Upper lobe of left lung (tissue), 6 donors: ENCODE measurements at regions not wholly inside any gene's neighbourhood (a gene's known extent, or its start where the extent isn't known, plus 50 kb on each side); places are given as distances from the start of the nearest gene placed in this dataset.
"Not testable (repeated sequence)": the region's sequence is repeated elsewhere in the genome, so short reads cannot be mapped to it uniquely, and the experiment has no call there.

Experiments used
- ATAC-seq, 2 donors: fragments of 200-7000 bp; cut with Tn5 transposase; one replicate each; pipeline ENCODE4 v1.9.1; 2022; ENCODE audit warnings: mild to moderate bottlenecking in 2 of 2, moderate library complexity in 2 of 2; ENCODE audit not compliant: low FRiP score in 2 of 2
- DNase-seq, 2 donors: peaks; one replicate each; pipeline ENCODE4 v3.0.0-alpha.2; 2019 to 2020
- H3K27ac ChIP-seq, 4 donors: fragments of 200-600 bp; sonication (generic); one replicate each; pipeline ENCODE4 v1.5.1; 2016 to 2019
- H3K27me3 ChIP-seq, 4 donors: fragments of 200-600 bp; sonication (generic); one replicate each; pipeline ENCODE4 v1.5.1; 2017 to 2019
- H3K36me3 ChIP-seq, 4 donors: fragments of 200-600 bp; sonication (generic); one replicate each; pipeline ENCODE4 v1.5.1; 2016 to 2019
- H3K4me1 ChIP-seq, 4 donors: fragments of 200-600 bp; sonication (generic); one replicate each; pipeline ENCODE4 v1.5.1; 2018 to 2019
- H3K4me3 ChIP-seq, 4 donors: fragments of 200-600 bp; sonication (generic); one replicate each; pipeline ENCODE4 v1.5.1; 2017 to 2019; ENCODE audit warnings: mild to moderate bottlenecking in 2 of 4, moderate library complexity in 1 of 4
- H3K9me3 ChIP-seq, 4 donors: fragments of 200-600 bp; sonication (generic); one replicate each; pipeline ENCODE4 v1.5.1; 2018 to 2019
- CTCF ChIP-seq, 6 experiments: fragments of 450-650 bp in 4 of 6; fragments of 200-600 bp in 2 of 6; sonication (generic) in 2 of 6; IDR thresholded peaks; one replicate each; pipeline ENCODE4 v1.5.1; 2016 to 2019; ENCODE audit warnings: antibody characterized with exemption in 6 of 6
- EP300 ChIP-seq, 4 donors: sonication (generic); formaldehyde crosslinking; IDR thresholded peaks; one replicate each; pipeline ENCODE4 v1.5.1; 2017; ENCODE audit warnings: antibody characterized with exemption in 4 of 4, control low read depth in 2 of 4
- POLR2A ChIP-seq, 4 donors: fragments of 450-650 bp; IDR thresholded peaks; one replicate each; pipeline ENCODE4 v1.5.1; 2016 to 2017; ENCODE audit warnings: antibody characterized with exemption in 4 of 4, mild to moderate bottlenecking in 2 of 4
- POLR2AphosphoS5 ChIP-seq, 2 donors: sonication (generic); formaldehyde crosslinking; IDR thresholded peaks; one replicate each; pipeline ENCODE4 v1.5.1; 2017; ENCODE audit warnings: antibody characterized with exemption in 2 of 2
- WGBS, 2 donors: methylation state at CpG; one replicate each; pipeline ENCODE4 v1.1.5; 2017 to 2018; 5-methylcytosine and 5-hydroxymethylcytosine counted together
- donor health status: DM: no; HTN: no; CAD: no; lungs with moderate emphysema.
- donor health status: DM: no; HTN: yes; CAD: no; lungs with severe emphysema.

GRCh38 chr1:65027666-65028358 lies 61.5 kb upstream of the JAK1 start:
- ATAC-seq (peak; percentile 38 to 61), DNase-seq (peak; percentile 73 to 89)
- no peaks in the 10 kb centered on the region for H3K27me3 ChIP-seq
- H3K36me3 ChIP-seq = no peaks in the 10 kb centered on the region
- H3K4me1 ChIP-seq = peaks cover 20 to 32% (median 23%) of the 10 kb centered on the region in 4 donors
- no peak overlapping the region for H3K4me3 ChIP-seq
- no peak overlapping the region for H3K27ac ChIP-seq
- TF ChIP-seq POLR2AphosphoS5 (IDR thresholded peaks at IDR 0.05) = no peak
- TF ChIP-seq EP300 (IDR thresholded peaks at IDR 0.05) = no peak
- TF ChIP-seq POLR2A (IDR thresholded peaks at IDR 0.05) = no peak
- no peak for TF ChIP-seq CTCF (IDR thresholded peaks at IDR 0.05)
- 28 to 35% methylated on average over 5 of the region's 5 CpGs for WGBS, 2 donors
- no peaks in the 10 kb centered on the region for H3K9me3 ChIP-seq

- 96% methylated on average over 3 of the region's 3 CpGs for WGBS, 2 donors
- not testable (repeated sequence) for DNase-seq, H3K9me3 ChIP-seq, H3K27ac ChIP-seq, H3K36me3 ChIP-seq, ATAC-seq, H3K4me3 ChIP-seq, H3K27me3 ChIP-seq
- peaks cover 20 to 32% (median 23%) of the 10 kb centered on the region in 4 donors for H3K4me1 ChIP-seq
Observed at GRCh38 chr1:65029434-65029833, 63.1 kb upstream of the JAK1 start.

GRCh38 chr1:65034879-65035278 lies 68.5 kb upstream of the JAK1 start:
- 89 to 92% methylated on average over 5 of the region's 5 CpGs for WGBS, 2 donors
- not testable (repeated sequence) for H3K27ac ChIP-seq, H3K9me3 ChIP-seq, ATAC-seq, H3K4me1 ChIP-seq, H3K27me3 ChIP-seq, DNase-seq, H3K4me3 ChIP-seq
- peaks cover 0 to 13% (median 0%) of the 10 kb centered on the region in 4 donors for H3K36me3 ChIP-seq

GRCh38 chr1:65036570-65037051 lies 70.3 kb upstream of the JAK1 start:
- no peaks in the 10 kb centered on the region for H3K27me3 ChIP-seq
- DNase-seq (no peak), ATAC-seq (peak in 1 of 2 donors; percentile 24)
- peaks cover 0 to 13% (median 10%) of the 10 kb centered on the region in 4 donors for H3K4me1 ChIP-seq
- 92 to 100% methylated on average over 1 of the region's 1 CpG for WGBS, 2 donors
- no peak overlapping the region for H3K4me3 ChIP-seq
- H3K9me3 ChIP-seq = no peaks in the 10 kb centered on the region
- peaks cover 0 to 13% (median 0%) of the 10 kb centered on the region in 4 donors for H3K36me3 ChIP-seq
- TF ChIP-seq POLR2A (IDR thresholded peaks at IDR 0.05) (no peak), EP300 (IDR thresholded peaks at IDR 0.05) (no peak), CTCF (IDR thresholded peaks at IDR 0.05) (no peak), POLR2AphosphoS5 (IDR thresholded peaks at IDR 0.05) (no peak)
- H3K27ac ChIP-seq = no peak overlapping the region

GRCh38 chr1:65039066-65039465 lies 72.7 kb upstream of the JAK1 start:
- Histone ChIP-seq H3K36me3 (peaks cover 0 to 13% (median 0%) of the 10 kb centered on the region in 4 donors), H3K27ac (no peak overlapping the region), H3K4me1 (peaks cover 0 to 15% (median 14%) of the 10 kb centered on the region in 4 donors), H3K4me3 (no peak overlapping the region), H3K9me3 (no peaks in the 10 kb centered on the region), H3K27me3 (no peaks in the 10 kb centered on the region)
- ATAC-seq = no peak
- no peak for DNase-seq
- TF ChIP-seq EP300 (IDR thresholded peaks at IDR 0.05) (no peak), POLR2A (IDR thresholded peaks at IDR 0.05) (no peak), POLR2AphosphoS5 (IDR thresholded peaks at IDR 0.05) (no peak), CTCF (IDR thresholded peaks at IDR 0.05) (no peak)
- WGBS, 2 donors = 94 to 100% methylated on average over 1 of the region's 1 CpG

- H3K4me3 ChIP-seq = no peak overlapping the region
- no peaks in the 10 kb centered on the region for H3K9me3 ChIP-seq
- no peak overlapping the region for H3K27ac ChIP-seq
- no peaks in the 10 kb centered on the region for H3K27me3 ChIP-seq
- ATAC-seq (no peak), DNase-seq (no peak)
- WGBS, 2 donors = 86 to 94% methylated on average over 2 of the region's 2 CpGs
- peaks cover 0 to 13% (median 0%) of the 10 kb centered on the region in 4 donors for H3K36me3 ChIP-seq
- peaks cover 0 to 15% (median 14%) of the 10 kb centered on the region in 4 donors for H3K4me1 ChIP-seq
- TF ChIP-seq POLR2A (IDR thresholded peaks at IDR 0.05) = no peak
- TF ChIP-seq CTCF (IDR thresholded peaks at IDR 0.05) = no peak
- no peak for TF ChIP-seq EP300 (IDR thresholded peaks at IDR 0.05)
- TF ChIP-seq POLR2AphosphoS5 (IDR thresholded peaks at IDR 0.05) = no peak
Observed at GRCh38 chr1:65039508-65039907, 73.2 kb upstream of the JAK1 start.
